Brain microvascular endothelial cell (primary cell): ENCODE measurements at regions not wholly inside any gene's neighbourhood (a gene's known extent, or its start where the extent isn't known, plus 50 kb on each side); places are given as distances from the start of the nearest gene placed in this dataset.
A peak's percentile ranks its signal among the peaks of the same experiment; 100 is the strongest.

ENCODE experiments used
- DNase-seq: peaks from one replicate; pipeline ENCODE4 v3.0.0-alpha.2; 2020
- H3K27ac ChIP-seq: fragments of 250-450 bp; sonication (Bioruptor Pico); 2 replicates; pipeline ENCODE4 v1.5.1; 2020; ENCODE audit warnings: mild to moderate bottlenecking, moderate library complexity
- H3K27me3 ChIP-seq: fragments of 250-450 bp; sonication (Bioruptor Pico); replicated peaks from 2 replicates; pipeline ENCODE4 v1.5.1; 2020; ENCODE audit warnings: mild to moderate bottlenecking
- H3K36me3 ChIP-seq: fragments of 250-450 bp; sonication (Bioruptor Pico); replicated peaks from 2 replicates; pipeline ENCODE4 v1.5.1; 2020; ENCODE audit warnings: mild to moderate bottlenecking
- H3K4me3 ChIP-seq: 2 replicates; pipeline ENCODE4 v1.5.1; 2011; ENCODE audit warnings: low read depth, mild to moderate bottlenecking, control low read depth, low read length, moderate library complexity
- in situ Hi-C: cut with HindIII; loops from 2 replicates; pipeline ENCODE4 v1.10.0; 2017; ENCODE audit warnings: low sequenced_read_pairs, low pct_ligation_motif_present
- TF ChIP-seq, protein P1 (sequence below): IDR thresholded peaks from 2 replicates; pipeline ENCODE4 v1.5.1; 2011; ENCODE audit warnings: low read depth, mild to moderate bottlenecking, moderate library complexity, low read length, control low read depth, inconsistent platforms; ENCODE audit errors: missing control alignments

DNA sequence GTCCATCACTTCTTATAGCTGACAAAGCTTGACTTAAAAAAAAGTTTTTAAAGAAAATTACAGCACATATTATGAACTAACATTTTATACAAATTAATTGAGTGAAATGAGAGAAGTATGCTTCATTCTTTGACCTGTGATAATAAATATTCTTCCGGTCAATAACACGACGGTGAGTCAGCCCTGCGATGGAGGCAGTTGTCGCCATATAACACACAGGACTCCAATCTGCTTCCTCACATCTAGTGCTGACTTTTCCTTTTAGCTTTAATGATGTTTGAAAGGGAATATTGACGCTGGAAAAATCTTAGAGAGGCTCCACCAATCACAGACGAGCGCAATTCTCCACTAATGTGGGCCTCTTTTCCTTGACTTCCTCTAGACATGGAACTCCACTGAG lies 166.9 kb upstream of the C1orf21 start:
- no peak overlapping the region for H3K4me3 ChIP-seq
- H3K27me3 ChIP-seq: no peaks in the 10 kb centered on the region
- in situ Hi-C loops: no loop called here
- DNase-seq: no peak
- no peaks in the 10 kb centered on the region for H3K36me3 ChIP-seq
- no peak overlapping the region for H3K27ac ChIP-seq
- TF ChIP-seq, protein P1, sequence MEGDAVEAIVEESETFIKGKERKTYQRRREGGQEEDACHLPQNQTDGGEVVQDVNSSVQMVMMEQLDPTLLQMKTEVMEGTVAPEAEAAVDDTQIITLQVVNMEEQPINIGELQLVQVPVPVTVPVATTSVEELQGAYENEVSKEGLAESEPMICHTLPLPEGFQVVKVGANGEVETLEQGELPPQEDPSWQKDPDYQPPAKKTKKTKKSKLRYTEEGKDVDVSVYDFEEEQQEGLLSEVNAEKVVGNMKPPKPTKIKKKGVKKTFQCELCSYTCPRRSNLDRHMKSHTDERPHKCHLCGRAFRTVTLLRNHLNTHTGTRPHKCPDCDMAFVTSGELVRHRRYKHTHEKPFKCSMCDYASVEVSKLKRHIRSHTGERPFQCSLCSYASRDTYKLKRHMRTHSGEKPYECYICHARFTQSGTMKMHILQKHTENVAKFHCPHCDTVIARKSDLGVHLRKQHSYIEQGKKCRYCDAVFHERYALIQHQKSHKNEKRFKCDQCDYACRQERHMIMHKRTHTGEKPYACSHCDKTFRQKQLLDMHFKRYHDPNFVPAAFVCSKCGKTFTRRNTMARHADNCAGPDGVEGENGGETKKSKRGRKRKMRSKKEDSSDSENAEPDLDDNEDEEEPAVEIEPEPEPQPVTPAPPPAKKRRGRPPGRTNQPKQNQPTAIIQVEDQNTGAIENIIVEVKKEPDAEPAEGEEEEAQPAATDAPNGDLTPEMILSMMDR: no peak

DNA sequence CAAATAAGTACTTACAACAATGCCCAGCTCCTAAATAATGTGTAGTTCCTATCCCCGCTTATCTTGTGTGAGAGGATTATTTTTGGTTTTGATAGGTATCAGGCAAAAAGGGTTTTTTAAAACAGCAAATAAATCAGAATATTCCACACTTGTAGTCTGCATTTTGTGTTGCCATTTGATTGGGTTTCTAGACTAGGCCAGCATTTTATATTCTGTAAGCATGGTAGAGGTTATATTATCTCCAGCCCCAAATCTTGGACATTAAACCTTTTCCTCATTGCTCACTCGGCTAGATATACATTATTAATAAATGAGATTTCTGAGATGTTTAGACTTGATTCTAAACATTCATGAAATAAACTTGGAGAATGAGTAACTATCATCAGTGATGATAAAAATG lies 165.7 kb upstream of the C1orf21 start:
- in situ Hi-C loops: no loop called here
- H3K36me3 ChIP-seq: no peaks in the 10 kb centered on the region
- H3K27ac ChIP-seq: no peak overlapping the region
- H3K4me3 ChIP-seq: no peak overlapping the region
- H3K27me3 ChIP-seq: no peaks in the 10 kb centered on the region
- no peak for DNase-seq
- TF ChIP-seq, protein P1: no peak

DNA sequence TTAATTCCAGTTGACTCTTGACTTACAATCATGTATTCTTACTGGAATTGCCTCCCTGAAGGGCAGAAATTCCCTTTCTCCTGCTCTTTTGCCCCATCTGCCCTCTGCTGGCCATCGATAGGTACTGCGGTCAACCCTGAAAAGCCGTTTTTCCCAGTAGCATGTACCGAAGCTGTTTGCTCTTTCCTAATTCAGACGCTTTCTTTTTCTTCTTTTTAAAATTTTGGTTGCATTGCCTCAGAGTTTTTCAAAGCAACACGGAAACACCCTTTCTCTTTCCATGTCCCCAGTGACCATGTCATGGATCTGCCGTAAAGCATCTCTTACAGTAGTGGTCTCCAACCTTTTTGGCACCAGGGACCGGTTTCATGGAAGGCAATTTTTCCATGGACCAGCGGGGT lies 164.2 kb upstream of the C1orf21 start:
- in situ Hi-C loops: no loop called here
- H3K4me3 ChIP-seq: peak overlapping the region; percentile 36
- no peak overlapping the region for H3K27ac ChIP-seq
- TF ChIP-seq, protein P1: peak; percentile 96
- no peaks in the 10 kb centered on the region for H3K27me3 ChIP-seq
- peak; percentile 39 for DNase-seq
- no peaks in the 10 kb centered on the region for H3K36me3 ChIP-seq

DNA sequence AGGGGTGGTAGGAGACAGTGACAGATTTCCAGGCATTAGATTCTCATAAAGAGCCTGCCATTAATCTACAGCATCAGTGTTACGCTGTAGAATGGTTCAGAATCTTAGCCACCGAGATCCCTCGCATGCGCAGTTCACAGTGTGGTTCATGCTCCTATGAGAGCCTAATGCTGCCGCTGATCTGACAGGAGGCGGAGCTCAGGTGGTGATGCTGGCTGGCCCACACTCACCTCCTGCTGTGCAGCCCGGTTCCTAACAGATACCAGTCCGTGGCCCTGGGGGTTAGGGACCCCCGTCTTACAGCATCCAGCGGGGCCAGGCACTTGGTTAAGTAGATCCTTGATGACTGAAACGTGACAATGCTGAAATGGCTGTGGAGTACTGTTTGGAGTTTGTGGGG lies 163.6 kb upstream of the C1orf21 start:
- peak overlapping the region; percentile 36 for H3K4me3 ChIP-seq
- in situ Hi-C loops: no loop called here
- DNase-seq: no peak

DNA sequence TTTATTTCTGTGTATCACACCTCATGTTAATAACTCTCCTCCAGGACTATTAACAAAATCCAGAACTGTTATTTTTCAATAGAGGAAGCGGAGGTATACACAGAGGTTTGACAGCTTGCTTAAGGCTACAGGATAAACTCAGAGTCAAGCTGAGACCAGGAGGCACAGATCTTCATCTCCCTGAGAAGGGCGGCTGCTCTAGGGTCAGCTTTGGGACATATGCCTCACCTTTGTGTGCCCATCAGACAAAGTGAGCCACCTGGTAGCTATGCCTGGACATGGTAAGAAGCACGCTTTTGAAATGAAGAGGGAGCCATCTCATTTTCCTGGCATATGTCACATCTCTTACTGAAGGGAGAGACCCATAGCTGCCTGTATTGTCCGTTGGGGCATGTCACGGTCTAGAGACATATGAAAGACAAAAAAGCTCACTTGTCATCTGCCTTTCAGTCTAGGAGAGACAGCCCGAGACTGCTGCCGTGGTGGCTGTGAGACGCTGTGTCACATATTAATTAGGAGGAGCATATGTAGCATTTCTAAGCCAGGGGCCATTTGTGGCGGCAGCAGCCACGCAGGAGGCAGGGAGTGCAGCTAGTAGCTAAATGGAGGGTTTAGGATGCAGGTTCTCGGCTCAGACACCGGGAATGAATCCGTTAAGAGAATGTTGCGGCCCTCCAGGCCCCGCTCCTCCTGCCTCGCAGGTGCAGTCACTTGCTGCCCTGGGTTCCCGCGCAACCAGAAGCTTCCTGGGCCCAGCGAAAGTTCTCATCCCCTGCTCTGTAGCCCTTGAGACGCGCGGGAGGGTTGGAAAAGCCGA lies 161.3 kb upstream of the C1orf21 start:
- in situ Hi-C loops: no loop called here
- no peak for DNase-seq
- Histone ChIP-seq H3K27ac (no peak overlapping the region), H3K4me3 (no peak overlapping the region), H3K36me3 (no peaks in the 10 kb centered on the region), H3K27me3 (no peaks in the 10 kb centered on the region)
- TF ChIP-seq, protein P1: no peak

More for the DNA sequence above, 163.6 kb upstream of the C1orf21 start:
- Histone ChIP-seq H3K27me3 (no peaks in the 10 kb centered on the region), H3K36me3 (no peaks in the 10 kb centered on the region), H3K27ac (no peak overlapping the region)
- TF ChIP-seq, protein P1: no peak

DNA sequence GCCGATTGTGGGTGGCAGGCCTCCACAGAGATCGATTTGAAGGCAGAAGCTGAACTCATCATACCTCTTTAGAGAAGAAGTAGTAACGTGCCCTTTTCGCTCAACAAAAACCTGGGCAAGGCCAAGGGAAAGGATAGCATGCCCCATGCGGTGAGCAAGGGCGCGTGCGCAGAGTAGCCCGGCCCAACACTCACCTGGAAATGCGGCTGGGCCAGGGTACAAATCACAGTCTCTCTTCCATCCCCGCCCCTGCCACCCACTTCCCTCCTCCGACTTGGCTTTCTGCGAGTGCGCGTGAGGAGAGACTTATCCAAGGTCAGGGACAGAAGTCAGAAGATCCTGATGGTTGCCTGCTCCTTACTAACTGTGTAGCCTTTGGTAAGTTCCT lies 160.7 kb upstream of the C1orf21 start:
- no peak overlapping the region for H3K4me3 ChIP-seq
- H3K36me3 ChIP-seq: no peaks in the 10 kb centered on the region
- H3K27ac ChIP-seq: no peak overlapping the region
- TF ChIP-seq, protein P1: no peak
- no peak for DNase-seq
- no peaks in the 10 kb centered on the region for H3K27me3 ChIP-seq
- in situ Hi-C loops: no loop called here
